RWPE1 (cell line): ENCODE measurements at regions not wholly inside any gene's neighbourhood (a gene's known extent, or its start where the extent isn't known, plus 50 kb on each side); places are given as distances from the start of the nearest gene placed in this dataset.

Source experiments
- CTCF ChIA-PET: fragments of 350-600 bp; sonication (Branson Sonifier 250); formaldehyde crosslinking; extraction: SDS; loops from one replicate; lab custom pipeline; 2021; lab: Yijun Ruan, JAX
- POLR2A ChIA-PET: fragments of 400-600 bp; formaldehyde crosslinking; extraction: SDS; loops from one replicate; lab custom pipeline; 2020; ENCODE audit warnings: antibody characterized with exemption; ENCODE audit not compliant: low non-redundant PET; lab: Yijun Ruan, JAX
- DNase-seq: peaks from one replicate; pipeline ENCODE4 v3.0.0; 2012; ENCODE audit warnings: low spot score
- H3K27ac ChIP-seq: fragments of 450-650 bp; 2 replicates; pipeline ENCODE4 v1.5.1; 2017
- CTCF ChIP-seq: fragments of 450-650 bp; conservative IDR thresholded peaks from 2 replicates; pipeline ENCODE4 v1.5.1; 2017; ENCODE audit warnings: low read depth, mild to moderate bottlenecking

- ChIA-PET POLR2A (no interaction called here), CTCF (interaction anchor here (1.0 kb wide), 1 partner anchor 181 kb away, joined by 3 read pairs; no protein-coding TSS in a partner anchor)
- TF ChIP-seq CTCF = no peak
- H3K27ac ChIP-seq = no peak overlapping the region
- no peak for DNase-seq
Observed at GRCh38 chr12:93279565-93280412, 97.9 kb upstream of the NUDT4 start.

GRCh38 chr12:93287149-93287548, 90.6 kb upstream of the NUDT4 start:
- H3K27ac ChIP-seq = no peak overlapping the region
- DNase-seq = no peak
- CTCF ChIA-PET = interaction anchor here (0.6 kb wide), 1 partner anchor 71 kb away, joined by 3 read pairs; no protein-coding TSS in a partner anchor
- POLR2A ChIA-PET = no interaction called here
- no peak for TF ChIP-seq CTCF

- no peak overlapping the region for H3K27ac ChIP-seq
- no peak for DNase-seq
- CTCF ChIA-PET = interaction anchor here (0.6 kb wide), 1 partner anchor 9 kb away, joined by 4 read pairs; no protein-coding TSS in a partner anchor
- POLR2A ChIA-PET = no interaction called here
- TF ChIP-seq CTCF = no peak
Observed at GRCh38 chr12:93288626-93289025, 89.1 kb upstream of the NUDT4 start.

GRCh38 chr12:93290391-93290790, 87.3 kb upstream of the NUDT4 start:
- DNase-seq = no peak
- ChIA-PET CTCF (no interaction called here), POLR2A (no interaction called here)
- TF ChIP-seq CTCF = no peak
- H3K27ac ChIP-seq = no peak overlapping the region

- ChIA-PET POLR2A (no interaction called here), CTCF (interaction anchor here (0.7 to 0.8 kb wide), 2 partner anchors 428 to 461 kb away, joined by 3 to 5 read pairs; no protein-coding TSS in a partner anchor)
- DNase-seq = no peak
- no peak overlapping the region for H3K27ac ChIP-seq
- no peak for TF ChIP-seq CTCF
Observed at GRCh38 chr12:93292213-93292612, 85.5 kb upstream of the NUDT4 start.

- CTCF ChIA-PET = no interaction called here
- no peak overlapping the region for H3K27ac ChIP-seq
- TF ChIP-seq CTCF = no peak
- DNase-seq = no peak
- POLR2A ChIA-PET = no interaction called here
Observed at GRCh38 chr12:93292731-93293566, 84.8 kb upstream of the NUDT4 start.
